ENCODE measurements at regions not wholly inside any gene's neighbourhood (a gene's known extent, or its start where the extent isn't known, plus 50 kb on each side); places are given as distances from the start of the nearest gene placed in this dataset.
"Not testable (repeated sequence)": the region's sequence is repeated elsewhere in the genome, so short reads cannot be mapped to it uniquely, and the experiment has no call there.

DNA sequence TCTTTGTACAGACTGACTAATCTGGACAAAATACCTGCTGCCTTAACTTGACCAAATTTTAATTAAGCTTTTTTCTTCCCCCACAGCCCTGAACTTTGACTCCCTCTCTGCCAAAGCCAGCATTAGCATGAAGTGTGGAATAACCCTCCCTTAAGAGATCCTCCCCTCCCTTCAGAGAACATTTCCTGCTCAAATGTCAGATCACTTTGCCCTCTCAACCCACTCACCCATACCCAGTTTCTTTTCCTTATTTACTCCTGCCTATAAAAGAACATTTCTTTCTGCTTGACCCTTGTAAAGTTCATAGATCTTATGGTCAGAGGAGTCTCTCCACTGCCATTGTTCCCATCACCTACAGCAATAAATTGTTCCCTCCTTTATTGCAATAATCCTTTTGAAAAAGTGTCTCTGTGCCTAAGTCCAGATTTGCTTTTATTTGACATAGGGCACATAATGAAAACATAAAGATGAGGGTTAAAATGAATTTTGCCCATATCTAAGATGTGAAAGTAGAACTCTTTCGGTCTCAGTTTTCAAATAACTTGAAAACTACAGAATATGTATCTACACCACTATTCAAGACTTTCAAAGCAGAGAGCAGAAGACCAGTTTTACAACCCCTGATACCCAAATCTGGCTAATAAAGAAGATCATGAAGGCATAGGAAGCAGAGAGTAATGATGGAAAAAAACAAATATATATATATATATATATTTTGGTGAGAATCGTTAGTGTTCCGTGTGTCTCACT is 289.7 kb upstream of the ANXA10 start:
- intact Hi-C loops (cut with micrococcal nuclease), result no loop called here

DNA sequence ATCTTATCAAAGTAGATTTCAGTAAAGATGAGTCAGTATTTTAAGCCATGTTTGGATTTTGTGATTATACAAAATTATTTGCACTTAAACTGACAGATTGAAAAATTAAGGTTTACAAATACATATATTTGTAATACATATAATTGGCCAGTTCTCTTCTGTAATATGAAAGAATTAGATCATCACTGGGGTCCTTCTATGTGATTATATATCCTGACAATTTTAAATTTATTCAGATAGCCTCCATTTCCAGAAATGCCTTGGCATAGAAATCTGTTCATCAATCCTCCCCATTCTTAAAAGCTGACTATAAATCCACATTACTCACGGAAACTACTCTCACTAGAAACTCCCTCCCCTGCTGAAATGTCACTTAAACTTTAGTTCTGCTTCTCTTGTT is 280.4 kb upstream of the ANXA10 start:
- intact Hi-C loops (cut with micrococcal nuclease), result no loop called here

DNA sequence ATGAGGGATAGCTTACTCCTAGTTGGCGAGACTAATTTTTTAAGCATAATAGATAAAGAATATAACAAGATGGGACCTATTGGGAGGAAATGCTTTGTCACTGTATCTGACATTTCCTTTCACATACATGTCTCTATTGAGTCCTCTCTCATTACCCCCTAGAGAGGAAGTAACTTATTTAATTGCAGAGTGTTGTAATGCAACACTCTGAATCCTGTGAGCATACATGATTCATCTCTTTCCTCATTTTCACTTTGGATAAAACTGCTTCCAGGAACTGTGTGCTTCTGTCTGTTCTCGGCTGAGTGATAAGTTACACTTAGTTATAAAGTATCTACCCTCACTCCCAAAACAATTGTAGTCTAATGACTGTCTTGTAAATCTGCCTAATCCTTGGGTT is 266.1 kb upstream of the ANXA10 start:
- intact Hi-C loops (cut with micrococcal nuclease), result no loop called here

DNA sequence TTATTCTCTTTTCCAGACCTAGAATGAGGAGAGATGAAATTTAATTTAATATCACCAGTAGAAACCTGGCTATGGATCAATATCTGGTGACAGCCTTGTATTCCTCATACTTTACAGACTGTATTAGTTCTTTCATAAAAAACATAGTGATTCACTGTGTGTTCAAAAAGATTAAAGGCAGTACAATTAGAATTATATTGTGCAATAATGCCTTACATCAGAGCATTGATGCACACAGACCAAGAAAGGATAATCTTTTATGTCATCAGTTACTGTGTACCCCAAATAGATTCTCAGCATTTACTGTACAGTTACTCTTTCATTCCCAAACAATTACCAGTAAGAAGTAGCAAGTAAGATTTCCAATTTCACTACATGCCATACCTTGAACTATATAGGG is 260.5 kb upstream of the ANXA10 start:
- intact Hi-C loops (cut with micrococcal nuclease), result no loop called here

DNA sequence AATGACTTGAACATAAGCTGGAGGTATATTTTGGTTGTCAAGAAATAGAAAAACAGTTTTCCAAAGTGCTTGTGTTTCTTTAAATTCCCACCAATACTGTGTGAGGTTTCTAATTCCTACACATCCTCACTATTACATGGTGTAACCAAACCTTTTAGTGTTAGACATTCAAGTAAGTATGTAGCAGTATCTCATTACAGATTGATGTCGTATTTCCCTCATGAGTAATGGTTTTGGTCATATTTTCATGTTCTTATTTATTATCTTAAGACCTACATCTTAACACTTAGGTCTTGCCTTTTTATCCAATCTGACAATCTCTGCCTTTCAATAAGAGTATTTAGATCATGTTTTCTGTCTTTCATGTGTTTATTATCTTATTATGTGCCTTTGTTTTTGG is 253.7 kb upstream of the ANXA10 start:
- intact Hi-C loops (cut with micrococcal nuclease), result no loop called here

DNA sequence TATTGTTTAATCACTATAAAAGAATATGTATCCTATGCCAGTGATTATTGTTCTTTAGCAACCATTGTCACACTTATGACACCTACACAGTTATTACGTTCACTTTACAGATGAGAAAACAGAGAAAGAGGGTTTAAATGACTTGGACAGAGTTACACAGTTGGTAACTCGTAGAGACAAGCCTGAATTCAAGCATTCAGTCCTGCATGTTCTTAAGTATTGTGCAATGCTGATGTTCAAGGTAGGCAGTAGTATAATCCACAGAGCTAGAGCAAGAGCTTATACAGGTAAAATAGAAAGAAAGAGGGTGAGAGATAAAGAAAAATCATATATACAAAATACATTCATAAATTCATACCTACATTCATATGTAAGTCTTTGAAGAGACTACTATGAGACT is 249.8 kb upstream of the ANXA10 start:
- intact Hi-C loops (cut with micrococcal nuclease), result no loop called here

DNA sequence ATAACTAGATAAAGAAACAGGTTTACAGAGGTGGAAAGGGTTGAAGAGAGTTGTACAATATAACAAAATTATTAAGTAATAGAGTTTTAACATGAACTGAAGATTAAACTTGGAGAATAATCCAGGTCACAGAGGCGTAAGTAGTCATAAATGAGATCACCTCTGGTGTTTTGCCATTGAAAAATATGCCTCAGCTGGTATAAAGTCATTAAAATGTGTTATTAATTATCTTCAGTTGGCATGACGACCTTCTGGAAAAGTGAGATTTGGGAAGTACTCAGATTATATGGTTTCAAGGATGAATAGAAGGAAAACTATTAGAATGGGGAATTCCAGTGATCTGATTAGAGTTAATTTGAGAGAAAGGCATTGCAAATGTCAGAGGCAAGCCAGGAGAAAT is 237.5 kb upstream of the ANXA10 start:
- intact Hi-C loops (cut with micrococcal nuclease), result no loop called here

DNA sequence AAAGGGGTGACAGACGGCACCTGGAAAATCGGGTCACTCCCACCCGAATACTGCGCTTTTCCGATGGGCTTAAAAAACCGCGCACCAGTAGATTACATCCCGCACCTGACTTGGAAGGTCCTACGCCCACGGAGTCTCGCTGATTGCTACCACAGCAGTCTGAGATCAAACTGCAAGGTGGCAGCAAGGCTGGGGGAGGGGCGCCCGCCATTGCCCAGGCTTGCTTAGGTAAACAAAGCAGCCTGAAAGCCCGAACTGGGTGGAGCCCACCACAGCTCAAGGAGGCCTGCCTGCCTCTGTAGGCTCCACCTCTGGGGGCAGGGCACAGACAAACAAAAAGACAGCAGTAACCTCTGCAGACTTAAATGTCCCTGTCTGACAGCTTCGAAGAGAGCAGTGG is 234.2 kb upstream of the ANXA10 start:
- intact Hi-C loops (cut with micrococcal nuclease), result not testable (repeated sequence)

DNA sequence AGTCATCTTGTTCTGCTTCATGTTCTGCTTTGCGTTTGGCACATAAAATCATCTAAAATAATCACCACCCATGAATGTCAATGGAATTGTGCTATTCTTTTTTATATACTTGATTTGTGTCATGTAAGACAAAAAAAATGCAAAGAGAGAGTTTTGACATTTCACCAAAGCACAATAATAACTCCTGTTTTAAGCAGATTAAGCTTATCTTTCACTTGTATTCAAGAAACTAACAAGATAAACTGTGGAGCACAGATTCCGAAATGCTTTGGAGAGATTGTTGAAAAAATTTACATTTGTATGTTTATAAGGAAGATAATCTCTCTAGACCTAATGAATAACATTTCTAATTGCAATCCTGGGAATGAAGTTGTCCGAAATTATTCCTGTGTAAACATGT is 225.1 kb upstream of the ANXA10 start:
- intact Hi-C loops (cut with micrococcal nuclease), result no loop called here

DNA sequence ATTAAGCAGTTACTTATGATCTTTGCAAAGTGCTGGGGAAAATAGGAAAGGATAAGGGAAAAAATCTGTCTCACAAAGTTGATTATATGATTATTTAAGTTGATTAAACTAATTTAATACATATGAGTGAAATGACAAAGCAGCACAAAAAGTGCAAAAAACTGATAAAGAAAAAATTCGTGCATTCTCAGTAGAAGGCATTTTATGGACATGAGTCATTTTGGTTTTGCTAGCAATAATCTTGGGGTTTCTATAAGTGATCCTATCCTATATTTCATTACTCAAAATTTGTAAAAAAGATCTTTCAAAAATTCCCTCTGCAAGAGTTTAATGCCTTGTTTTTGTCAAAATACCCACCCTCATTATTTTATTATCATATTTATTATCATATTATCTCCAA is 224.2 kb upstream of the ANXA10 start:
- intact Hi-C loops (cut with micrococcal nuclease), result no loop called here

DNA sequence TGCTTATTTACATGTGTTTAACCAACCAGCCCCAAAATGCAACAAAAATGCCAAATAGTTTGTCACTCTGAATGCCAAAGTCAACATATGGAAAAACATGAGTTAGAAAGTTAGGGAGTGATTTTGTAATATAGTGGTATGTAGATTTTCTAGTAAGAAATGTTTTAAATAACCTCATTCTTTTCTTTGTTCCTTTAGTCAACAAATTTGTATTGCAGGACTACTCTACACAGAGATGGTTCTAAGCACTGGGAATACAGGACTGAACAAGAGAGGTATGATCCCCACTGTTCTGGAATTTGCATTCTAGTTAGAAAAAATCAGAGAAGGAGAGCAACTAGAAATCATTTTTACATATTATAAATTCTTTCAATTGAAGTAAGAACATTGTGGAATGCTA is 218.8 kb upstream of the ANXA10 start:
- intact Hi-C loops (cut with micrococcal nuclease), result no loop called here

DNA sequence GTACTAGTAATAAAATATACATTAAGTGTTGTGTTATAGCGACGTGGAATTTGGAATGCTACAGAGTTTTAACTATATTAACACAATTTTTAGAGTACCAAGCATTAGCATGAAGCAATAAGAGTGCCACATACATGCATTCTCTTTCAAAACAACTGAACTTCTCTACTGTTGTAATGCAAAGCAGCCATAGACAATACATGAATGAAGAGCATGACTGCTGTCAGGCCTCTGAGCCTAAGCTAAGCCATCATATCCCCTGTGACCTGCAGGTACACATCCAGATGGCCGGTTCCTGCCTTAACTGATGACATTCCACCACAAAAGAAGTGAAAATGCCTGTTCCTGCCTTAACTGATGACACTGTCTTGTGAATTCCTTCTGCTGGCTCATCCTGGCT is 216.2 kb upstream of the ANXA10 start:
- intact Hi-C loops (cut with micrococcal nuclease), result not testable (repeated sequence)

DNA sequence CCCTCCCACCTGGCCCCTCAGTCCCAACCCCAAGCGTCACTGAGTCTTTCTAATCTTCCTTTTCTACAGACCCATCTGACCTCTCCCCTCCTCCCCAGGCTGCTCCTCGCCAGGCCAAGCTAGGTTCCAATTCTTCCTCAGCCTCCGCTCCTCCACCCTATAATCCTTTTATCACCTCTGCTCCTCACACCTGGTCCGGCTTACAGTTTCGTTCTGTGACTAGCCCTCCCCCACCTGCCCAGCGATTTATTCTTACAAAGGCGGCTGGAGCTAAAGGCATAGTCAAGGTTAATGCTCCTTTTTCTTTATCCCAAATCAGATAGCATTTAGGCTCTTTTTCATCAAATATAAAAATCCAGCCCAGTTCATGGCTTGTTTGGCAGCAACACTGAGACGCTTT is 214.5 kb upstream of the ANXA10 start:
- intact Hi-C loops (cut with micrococcal nuclease), result not testable (repeated sequence)

DNA sequence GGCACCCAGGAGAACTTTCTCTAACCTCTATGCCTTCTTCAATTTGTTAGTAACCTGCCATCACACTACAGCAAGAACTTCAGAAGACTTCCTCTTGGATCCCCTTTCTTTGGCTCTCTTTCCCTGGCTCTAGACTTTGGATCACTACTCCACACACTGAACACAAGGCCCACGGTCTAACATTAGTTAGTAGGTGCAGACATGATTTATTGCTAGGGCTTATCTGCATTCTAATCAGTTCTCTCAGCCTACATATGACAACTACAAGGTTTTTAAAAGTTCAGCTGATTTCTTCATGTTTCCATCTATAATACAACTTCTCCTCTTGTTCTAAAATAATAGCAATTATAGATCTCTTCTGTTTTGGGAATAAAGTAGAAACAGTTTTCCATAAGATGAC is 209.1 kb upstream of the ANXA10 start:
- intact Hi-C loops (cut with micrococcal nuclease), result no loop called here

DNA sequence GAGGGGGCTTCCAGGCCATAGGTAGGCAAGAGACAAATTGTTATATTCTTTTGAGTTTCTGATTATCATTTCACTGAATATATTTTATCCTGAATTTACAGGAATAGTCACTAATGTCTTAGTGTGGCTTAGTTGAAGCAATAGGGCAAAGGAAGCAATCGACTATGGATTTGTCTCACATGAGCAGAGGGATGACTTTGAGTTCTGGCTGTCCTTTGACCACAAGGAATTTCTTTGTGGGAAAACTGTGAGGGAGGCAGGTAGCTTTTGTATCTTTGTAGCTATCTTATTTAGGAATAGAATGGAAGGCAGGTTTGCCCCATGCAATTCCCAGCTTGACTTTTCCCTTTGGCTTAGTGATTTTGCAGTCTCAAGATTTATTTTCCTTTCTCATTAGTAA is 207.3 kb upstream of the ANXA10 start:
- intact Hi-C loops (cut with micrococcal nuclease), result no loop called here

DNA sequence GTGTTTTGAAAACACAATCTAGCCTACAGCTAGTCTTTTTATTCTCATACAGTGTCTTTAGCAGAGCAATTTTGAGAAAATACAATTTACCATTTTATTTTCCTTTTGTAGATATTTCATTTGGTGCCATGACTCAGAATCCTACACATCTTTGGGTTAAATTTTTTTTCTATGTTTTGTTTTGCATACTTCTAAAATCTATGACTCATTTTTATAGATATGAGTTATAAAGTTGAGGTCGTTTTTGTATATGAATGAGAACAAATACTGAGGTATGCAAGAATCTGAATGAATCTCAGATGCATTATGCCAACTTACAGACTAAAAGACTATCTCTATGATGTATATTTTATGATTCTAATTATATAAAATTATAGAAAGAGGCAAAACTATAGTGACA is 206.5 kb upstream of the ANXA10 start:
- intact Hi-C loops (cut with micrococcal nuclease), result no loop called here

DNA sequence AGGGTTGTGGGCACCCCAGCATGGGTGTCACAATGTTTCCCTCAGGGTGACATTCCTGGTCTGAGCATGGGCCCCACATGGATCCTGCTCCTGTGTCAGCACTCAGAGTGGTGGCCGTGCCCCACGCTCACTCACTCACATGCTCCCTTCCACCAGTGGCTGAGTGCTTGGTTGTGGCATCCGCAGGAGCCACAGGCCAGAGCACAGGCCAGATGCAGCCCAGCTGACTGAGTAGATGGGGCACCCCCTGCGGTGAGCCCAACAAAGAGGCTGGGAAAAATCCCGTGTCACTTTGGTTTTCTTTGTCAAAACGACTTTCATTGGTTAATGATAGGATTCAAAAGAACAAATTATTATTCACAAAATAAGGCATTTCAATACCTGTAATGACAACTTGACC is 204.6 kb upstream of the ANXA10 start:
- intact Hi-C loops (cut with micrococcal nuclease), result no loop called here

DNA sequence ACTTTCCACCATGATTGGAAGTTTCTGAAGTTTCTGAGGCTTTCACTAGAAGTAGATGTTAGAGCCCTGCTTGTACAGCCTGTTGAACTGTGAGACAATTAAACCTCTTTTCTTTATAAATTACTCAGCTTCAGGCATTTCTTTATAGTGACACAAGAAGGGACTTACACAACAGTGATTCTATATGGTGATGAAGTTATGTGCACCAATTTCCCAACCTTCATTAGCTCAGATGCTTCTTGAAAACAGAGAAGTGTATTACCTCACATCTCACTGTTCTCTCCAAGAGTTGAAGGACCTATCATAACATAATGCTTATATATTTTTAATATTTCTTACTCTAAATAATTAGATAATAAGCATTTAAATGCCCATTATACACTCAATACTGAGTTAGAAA is 202.1 kb upstream of the ANXA10 start:
- intact Hi-C loops (cut with micrococcal nuclease), result no loop called here

DNA sequence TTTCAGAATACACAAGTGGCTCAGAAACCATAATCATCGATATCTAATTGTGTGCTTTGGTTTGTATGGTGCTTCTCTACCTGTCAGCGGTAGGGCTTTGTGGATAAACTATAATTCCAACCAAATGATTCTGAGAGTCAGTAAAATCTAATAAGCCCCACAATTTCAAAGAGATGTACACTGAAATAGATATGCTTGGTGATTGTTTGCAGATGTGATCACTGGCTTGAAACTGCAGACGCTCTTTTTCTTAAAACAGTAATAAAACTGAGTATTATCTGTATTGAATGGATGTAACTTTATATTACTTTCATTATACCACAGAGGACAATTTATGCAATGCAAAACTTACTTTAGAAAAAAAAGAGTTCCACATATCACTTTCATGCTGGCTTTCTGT is 198.8 kb upstream of the ANXA10 start:
- intact Hi-C loops (cut with micrococcal nuclease), result no loop called here

DNA sequence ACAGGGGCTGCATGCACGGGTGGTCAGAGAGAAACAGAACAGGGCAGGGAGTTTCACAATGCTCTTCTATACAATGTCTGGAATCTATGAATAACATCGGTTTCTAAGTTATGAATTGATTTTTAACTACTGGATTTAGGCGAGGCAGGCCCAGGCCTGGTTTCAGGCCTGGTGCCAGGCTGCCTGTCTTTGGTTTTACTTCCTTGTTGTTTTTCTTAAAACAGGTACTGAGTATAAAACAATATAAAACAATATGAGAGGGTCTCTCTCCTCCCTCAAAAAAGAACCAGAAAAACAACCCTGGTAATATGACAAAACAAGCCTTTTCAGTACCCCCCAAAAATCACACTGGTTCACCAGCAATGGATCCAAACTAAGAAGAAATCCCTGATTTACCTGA is 196.1 kb upstream of the ANXA10 start:
- intact Hi-C loops (cut with micrococcal nuclease), result not testable (repeated sequence)

DNA sequence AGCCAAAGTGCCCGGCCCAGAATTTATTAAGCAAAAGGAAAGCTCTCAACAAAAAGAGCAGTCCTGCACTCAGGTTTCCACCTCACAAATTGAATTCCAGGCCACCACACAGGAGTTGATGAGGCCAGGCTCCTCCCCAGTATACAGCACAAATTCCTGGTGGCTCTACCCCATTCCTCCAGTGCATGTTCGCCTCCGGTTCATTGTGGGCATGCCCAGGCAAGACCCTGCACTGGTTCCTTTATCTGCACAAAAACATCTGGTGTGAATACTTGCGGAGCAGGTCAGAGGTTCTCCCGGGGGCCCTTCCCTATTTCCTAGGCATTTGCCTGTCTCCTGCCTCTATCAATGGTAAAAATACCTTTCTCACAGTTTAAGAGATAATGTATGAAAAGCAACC is 195.2 kb upstream of the ANXA10 start:
- intact Hi-C loops (cut with micrococcal nuclease), result no loop called here

DNA sequence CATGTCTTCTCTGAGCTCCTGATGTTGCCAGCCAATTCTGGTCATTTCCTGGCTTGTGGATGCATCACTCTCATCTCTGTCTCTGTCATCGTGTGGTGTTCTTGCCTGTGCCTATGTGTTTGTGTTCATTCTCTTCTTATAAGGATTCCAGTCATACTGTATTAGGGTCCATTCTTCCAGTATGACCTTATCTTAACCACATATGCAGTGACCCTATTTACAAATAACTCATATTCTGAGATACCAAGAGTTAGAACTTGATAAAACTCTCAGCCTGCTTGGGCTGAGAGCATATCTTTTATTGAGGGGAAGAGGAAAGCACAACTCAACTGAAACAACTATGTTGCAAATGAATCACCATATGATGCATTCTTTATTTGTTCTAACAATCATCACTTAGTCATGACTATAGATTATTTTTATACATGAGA is 189.0 kb upstream of the ANXA10 start:
- intact Hi-C loops (cut with micrococcal nuclease), result no loop called here

DNA sequence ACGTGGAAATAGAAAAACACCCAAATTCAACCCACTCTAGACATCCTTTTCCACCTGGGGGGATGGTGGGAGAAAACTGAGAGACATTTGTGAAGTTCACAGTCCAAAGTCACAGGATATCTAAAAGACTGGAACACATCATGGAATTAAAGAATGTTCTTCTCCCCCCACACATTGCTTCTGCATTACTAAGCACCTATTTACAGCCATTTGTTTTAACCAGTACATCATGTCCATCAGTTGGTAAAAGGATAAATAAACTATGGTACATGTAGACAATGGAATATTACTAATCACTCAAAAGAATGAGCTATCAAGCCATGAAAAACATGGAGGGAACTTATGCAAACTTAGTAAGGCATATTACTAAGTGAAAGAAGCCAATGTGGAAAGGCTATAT is 185.5 kb upstream of the ANXA10 start:
- intact Hi-C loops (cut with micrococcal nuclease), result no loop called here

DNA sequence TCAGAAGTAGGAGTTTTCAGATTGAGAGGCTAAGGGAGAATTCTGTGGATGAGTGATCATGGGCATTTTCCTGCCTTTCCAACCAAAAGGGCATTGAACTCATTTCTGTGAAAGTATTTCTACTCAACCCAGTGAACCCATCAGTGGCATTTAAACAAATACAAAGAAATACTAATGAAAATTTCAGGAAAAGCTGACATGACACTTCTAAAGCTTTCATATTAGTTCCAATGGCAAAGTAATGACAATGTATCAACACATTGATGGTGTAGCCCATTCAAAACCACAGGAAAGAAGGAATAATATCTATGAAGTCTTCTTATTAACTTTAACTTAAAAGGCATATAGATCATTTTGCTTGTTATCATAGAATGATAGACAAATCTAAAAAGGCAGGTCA is 183.5 kb upstream of the ANXA10 start:
- intact Hi-C loops (cut with micrococcal nuclease), result no loop called here

All from T-helper 1 cell treated with Interleukin-12 subunit alpha and Interleukin-12 subunit beta and Interleukin-4 antibody, amounts not matched to agents 30 ng/mL and 1 ng/mL, for 36 hours (primary cell).